Right lobe of liver (tissue), 6 donors: ENCODE measurements at regions not wholly inside any gene's neighbourhood (a gene's known extent, or its start where the extent isn't known, plus 50 kb on each side); places are given as distances from the start of the nearest gene placed in this dataset.
A peak's percentile ranks its signal among the peaks of the same experiment; 100 is the strongest.

Experiments used
- ATAC-seq, 4 donors: fragments of 200-7000 bp; cut with Tn5 transposase; one replicate each; pipeline ENCODE4 v1.9.1; 2020; ENCODE audit warnings: mild to moderate bottlenecking in 4 of 4, moderate library complexity in 4 of 4
- DNase-seq, 3 donors: peaks; one replicate each; pipeline ENCODE4 v3.0.0-alpha.2; 2020
- H3K27ac ChIP-seq, 3 donors: fragments of 200-600 bp; one replicate each; pipeline ENCODE4 v1.8.0; 2022
- H3K27me3 ChIP-seq, 2 donors: fragments of 200-600 bp; one replicate each; pipeline ENCODE4 v1.8.0; 2022
- H3K36me3 ChIP-seq, 4 donors: fragments of 200-600 bp; sonication (generic) in 1 of 4; one replicate each; pipeline versions ENCODE4 v1.5.1 to v1.8.0; 2017 to 2022; ENCODE audit warnings: control low read depth in 1 of 4
- H3K4me1 ChIP-seq, 4 donors: fragments of 200-600 bp; sonication (generic) in 1 of 4; one replicate each; pipeline versions ENCODE4 v1.5.1 to v1.8.0; 2017 to 2022; ENCODE audit warnings: control low read depth in 1 of 4
- H3K4me3 ChIP-seq, 3 donors: fragments of 200-600 bp; one replicate each; pipeline ENCODE4 v1.8.0; 2022
- H3K9me3 ChIP-seq, 4 donors: fragments of 200-600 bp; sonication (generic) in 1 of 4; one replicate each; pipeline versions ENCODE4 v1.5.1 to v1.8.0; 2017 to 2022; ENCODE audit warnings: control low read depth in 1 of 4
- CTCF ChIP-seq, 4 donors: fragments of 200-600 bp in 3 of 4; fragments of 450-650 bp in 1 of 4; IDR thresholded peaks; one replicate each; pipeline versions ENCODE4 v1.5.1 to v1.8.0; 2016 to 2022; ENCODE audit warnings: antibody characterized with exemption in 4 of 4, mild to moderate bottlenecking in 2 of 4
- POLR2A ChIP-seq: fragments of 450-650 bp; IDR thresholded peaks from one replicate; pipeline ENCODE4 v1.6.1; 2017; ENCODE audit warnings: antibody characterized with exemption, mild to moderate bottlenecking
- WGBS: methylation state at CpG from one replicate; pipeline ENCODE4 v1.1.6; 2018; ENCODE audit warnings: low coverage, low lambda C conversion rate; ENCODE audit not compliant: insufficient coverage; ENCODE audit errors: missing lambda C conversion rate; 5-methylcytosine and 5-hydroxymethylcytosine counted together
- intact Hi-C, 2 donors: fragments of 100-400 bp; cut with DNase I; formaldehyde crosslinking; loops; one replicate each; pipeline versions ENCODE4 v1.11.2 to v1.14.1; 2022
- donor health status: DM: no; HTN: yes; CAD: no.
- donor health status: DM: no; HTN: no; CAD: no.
- donor health status: DM: no; HTN: no; CAD: no.
- donor health status: DM: no; HTN: yes; CAD: no.
- donor health status: DM: no; HTN: yes; CAD: no.

GRCh38 chr5:40043916-40044315, 619.1 kb upstream of the DAB2 start:
- Histone ChIP-seq H3K36me3 (no peaks in the 10 kb centered on the region), H3K9me3 (no peaks in the 10 kb centered on the region), H3K4me1 (no peaks in the 10 kb centered on the region), H3K27me3 (no peaks in the 10 kb centered on the region), H3K4me3 (no peak overlapping the region), H3K27ac (no peak overlapping the region)
- ATAC-seq (no peak), DNase-seq (no peak)
- WGBS, result 76% methylated on average over 6 of the region's 8 CpGs
- intact Hi-C loops, result no loop called here
- TF ChIP-seq POLR2A (no peak), CTCF (IDR thresholded peaks at IDR 0.05) (no peak)

- Histone ChIP-seq H3K27me3 (no peaks in the 10 kb centered on the region), H3K36me3 (no peaks in the 10 kb centered on the region), H3K27ac (no peak overlapping the region), H3K4me3 (no peak overlapping the region), H3K9me3 (no peaks in the 10 kb centered on the region), H3K4me1 (no peaks in the 10 kb centered on the region)
- intact Hi-C loops, result no loop called here
- 82% methylated on average over 1 of the region's 1 CpG for WGBS
- DNase-seq, result no peak
- no peak for ATAC-seq
- TF ChIP-seq CTCF (IDR thresholded peaks at IDR 0.05), result no peak
- no peak for TF ChIP-seq POLR2A
These were observed 616.7 kb upstream of the DAB2 start for GRCh38 chr5:40041452-40041851.

- Histone ChIP-seq H3K4me1 (no peaks in the 10 kb centered on the region), H3K36me3 (no peaks in the 10 kb centered on the region), H3K27me3 (no peaks in the 10 kb centered on the region), H3K4me3 (no peak overlapping the region), H3K27ac (no peak overlapping the region), H3K9me3 (no peaks in the 10 kb centered on the region)
- DNase-seq (no peak), ATAC-seq (peak in 1 of 4 donors; percentile 44)
- no peak for TF ChIP-seq CTCF (IDR thresholded peaks at IDR 0.05)
- no peak for TF ChIP-seq POLR2A
- intact Hi-C loops, result no loop called here
- WGBS, result 86% methylated on average over 2 of the region's 2 CpGs
These were observed 612.9 kb upstream of the DAB2 start for GRCh38 chr5:40037713-40038112.

GRCh38 chr5:40034441-40034840, 609.7 kb upstream of the DAB2 start:
- DNase-seq (no peak), ATAC-seq (no peak)
- intact Hi-C loops, result no loop called here
- Histone ChIP-seq H3K9me3 (no peaks in the 10 kb centered on the region), H3K27ac (no peak overlapping the region), H3K27me3 (no peaks in the 10 kb centered on the region), H3K36me3 (no peaks in the 10 kb centered on the region), H3K4me3 (no peak overlapping the region), H3K4me1 (no peaks in the 10 kb centered on the region)
- 64% methylated on average over 2 of the region's 2 CpGs for WGBS
- TF ChIP-seq CTCF (IDR thresholded peaks at IDR 0.05) (no peak), POLR2A (no peak)

- TF ChIP-seq POLR2A (no peak), CTCF (IDR thresholded peaks at IDR 0.05) (no peak)
- no peak overlapping the region for H3K27ac ChIP-seq
- 81% methylated on average over 3 of the region's 3 CpGs for WGBS
- no peaks in the 10 kb centered on the region for H3K36me3 ChIP-seq
- H3K4me3 ChIP-seq, result no peak overlapping the region
- no peaks in the 10 kb centered on the region for H3K9me3 ChIP-seq
- DNase-seq (no peak), ATAC-seq (no peak)
- intact Hi-C loops, result no loop called here
- H3K27me3 ChIP-seq, result no peaks in the 10 kb centered on the region
- H3K4me1 ChIP-seq, result no peaks in the 10 kb centered on the region
These were observed 608.6 kb upstream of the DAB2 start for GRCh38 chr5:40033411-40033810.
